ENCODE measurements at regions not wholly inside any gene's neighbourhood (a gene's known extent, or its start where the extent isn't known, plus 50 kb on each side); places are given as distances from the start of the nearest gene placed in this dataset.

DNA sequence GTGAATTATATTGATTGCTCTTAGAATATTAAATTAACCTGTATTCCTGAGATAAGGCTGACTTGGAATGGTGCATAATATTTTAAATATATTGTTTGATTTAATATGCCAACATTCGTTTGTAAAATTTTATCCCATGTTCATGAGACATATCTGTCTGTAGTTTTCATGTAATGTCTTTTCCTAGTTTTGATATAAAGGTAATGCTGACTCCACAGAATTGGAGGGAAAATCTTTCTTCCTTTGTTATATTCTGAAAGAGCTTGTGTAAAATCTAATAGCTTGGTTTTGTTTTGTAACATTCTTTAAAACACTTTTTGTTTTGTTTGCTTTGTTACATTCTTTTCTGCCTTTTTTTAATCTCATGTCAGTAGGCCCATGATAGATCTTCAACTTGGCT lies 657.0 kb downstream of the DNAJB9 start:
- Histone ChIP-seq H3K9me2 (ENCODE audit: low read depth, low read length) (no peaks in the 10 kb centered on the region), H3K4me3 (ENCODE audit: low read depth, low read length, poor library complexity, severe bottlenecking) (no peak overlapping the region), H3K36me3 (ENCODE audit: insufficient read depth, low read length) (no peaks in the 10 kb centered on the region), H3K9ac (ENCODE audit: low read length) (no peak overlapping the region), H3K79me2 (ENCODE audit: insufficient read depth, low read length) (no peaks in the 10 kb centered on the region), H4K20me1 (ENCODE audit: insufficient read depth, low read length) (no peaks in the 10 kb centered on the region), H3K9me3 (ENCODE audit: low read length) (no peaks in the 10 kb centered on the region), H3K27me3 (ENCODE audit: insufficient read depth, low read length) (no peaks in the 10 kb centered on the region), H3K4me1 (ENCODE audit: insufficient read depth, low read length, severe bottlenecking) (no peaks in the 10 kb centered on the region), H3K4me2 (ENCODE audit: low read length) (no peak overlapping the region), H3F3A (ENCODE audit: insufficient read depth, low read length) (no peaks in the 10 kb centered on the region), H2AFZ (ENCODE audit: low read length) (no peak overlapping the region), H3K27ac (ENCODE audit: low read depth, low read length, poor library complexity, severe bottlenecking) (no peak overlapping the region)
- TF ChIP-seq EZH2 (IDR thresholded peaks at IDR 0.05; ENCODE audit: borderline replicate concordance, low read length): no peak
- no peak for TF ChIP-seq CTCF (IDR thresholded peaks at IDR 0.05; ENCODE audit: low read length)

- no peaks in the 10 kb centered on the region for H3K27me3 ChIP-seq (ENCODE audit: insufficient read depth, low read length)
- H3K9me2 ChIP-seq (ENCODE audit: low read depth, low read length): no peaks in the 10 kb centered on the region
- no peaks in the 10 kb centered on the region for H3F3A ChIP-seq (ENCODE audit: insufficient read depth, low read length)
- TF ChIP-seq EZH2 (IDR thresholded peaks at IDR 0.05; ENCODE audit: borderline replicate concordance, low read length): no peak
- no peak for TF ChIP-seq CTCF (IDR thresholded peaks at IDR 0.05; ENCODE audit: low read length)
- no peaks in the 10 kb centered on the region for H3K4me1 ChIP-seq (ENCODE audit: insufficient read depth, low read length, severe bottlenecking)
- H3K9ac ChIP-seq (ENCODE audit: low read length): no peak overlapping the region
- H3K4me3 ChIP-seq (ENCODE audit: low read depth, low read length, poor library complexity, severe bottlenecking): no peak overlapping the region
- no peaks in the 10 kb centered on the region for H3K9me3 ChIP-seq (ENCODE audit: low read length)
- H3K27ac ChIP-seq (ENCODE audit: low read depth, low read length, poor library complexity, severe bottlenecking): no peak overlapping the region
- H3K79me2 ChIP-seq (ENCODE audit: insufficient read depth, low read length): no peaks in the 10 kb centered on the region
- no peak overlapping the region for H3K4me2 ChIP-seq (ENCODE audit: low read length)
- H4K20me1 ChIP-seq (ENCODE audit: insufficient read depth, low read length): no peaks in the 10 kb centered on the region
- H2AFZ ChIP-seq (ENCODE audit: low read length): no peak overlapping the region
- H3K36me3 ChIP-seq (ENCODE audit: insufficient read depth, low read length): no peaks in the 10 kb centered on the region
These were observed 665.6 kb downstream of the DNAJB9 start for GRCh38 chr7:109235316-109235715.

DNA sequence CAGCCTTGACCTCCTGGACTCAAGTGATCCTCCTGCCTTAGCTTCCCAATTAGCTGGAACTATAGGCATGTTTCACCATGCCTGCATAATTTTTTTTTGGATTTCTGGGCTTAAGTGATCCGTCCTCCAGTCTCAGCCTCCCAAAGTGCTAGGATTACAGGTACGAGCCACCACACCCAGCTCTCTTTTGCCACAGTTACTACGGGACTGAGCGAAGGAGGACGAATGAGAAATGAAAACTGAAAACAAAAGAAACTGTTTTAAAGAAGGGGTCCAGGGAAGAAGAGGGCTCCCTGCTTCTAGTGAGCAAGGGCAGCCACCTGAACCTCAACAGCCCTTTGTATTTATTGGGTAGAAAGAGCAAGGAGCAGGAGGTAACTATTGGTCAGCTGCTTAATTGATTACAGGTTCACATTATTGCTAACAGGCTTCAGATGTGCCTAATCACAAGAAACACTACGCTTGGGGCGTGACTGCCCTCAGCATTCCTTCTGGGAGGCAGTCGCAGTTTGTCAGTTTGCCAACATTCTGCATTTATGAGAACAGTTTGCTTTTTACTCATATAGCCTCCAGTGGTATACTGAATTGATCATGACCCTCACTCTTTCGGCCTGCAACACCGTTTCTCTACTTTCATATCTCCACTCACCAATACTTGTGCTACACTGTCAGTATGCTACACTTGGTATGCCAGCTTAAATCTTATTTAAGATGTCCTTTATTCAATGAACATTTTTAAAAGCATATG lies 676.8 kb downstream of the DNAJB9 start:
- no peak overlapping the region for H3K27ac ChIP-seq (ENCODE audit: low read depth, low read length, poor library complexity, severe bottlenecking)
- H2AFZ ChIP-seq (ENCODE audit: low read length): no peak overlapping the region
- H4K20me1 ChIP-seq (ENCODE audit: insufficient read depth, low read length): no peaks in the 10 kb centered on the region
- no peaks in the 10 kb centered on the region for H3F3A ChIP-seq (ENCODE audit: insufficient read depth, low read length)
- TF ChIP-seq EZH2 (IDR thresholded peaks at IDR 0.05; ENCODE audit: borderline replicate concordance, low read length) (no peak), CTCF (IDR thresholded peaks at IDR 0.05; ENCODE audit: low read length) (no peak)
- no peaks in the 10 kb centered on the region for H3K4me1 ChIP-seq (ENCODE audit: insufficient read depth, low read length, severe bottlenecking)
- no peak overlapping the region for H3K4me3 ChIP-seq (ENCODE audit: low read depth, low read length, poor library complexity, severe bottlenecking)
- no peak overlapping the region for H3K9ac ChIP-seq (ENCODE audit: low read length)
- H3K4me2 ChIP-seq (ENCODE audit: low read length): no peak overlapping the region
- no peaks in the 10 kb centered on the region for H3K9me3 ChIP-seq (ENCODE audit: low read length)
- H3K27me3 ChIP-seq (ENCODE audit: insufficient read depth, low read length): no peaks in the 10 kb centered on the region
- no peaks in the 10 kb centered on the region for H3K36me3 ChIP-seq (ENCODE audit: insufficient read depth, low read length)
- H3K9me2 ChIP-seq (ENCODE audit: low read depth, low read length): no peaks in the 10 kb centered on the region
- H3K79me2 ChIP-seq (ENCODE audit: insufficient read depth, low read length): no peaks in the 10 kb centered on the region
